Islet precursor cell (in vitro differentiated cells): ENCODE measurements at regions not wholly inside any gene's neighbourhood (a gene's known extent, or its start where the extent isn't known, plus 50 kb on each side); places are given as distances from the start of the nearest gene placed in this dataset.

ENCODE experiments used
- DNase-seq: peaks from one replicate; pipeline ENCODE4 v3.0.0-alpha.2; 2018

- no peak for DNase-seq
These were observed 49.7 kb downstream of the KLF12 start for GRCh38 chr13:74084375-74084935.

DNA sequence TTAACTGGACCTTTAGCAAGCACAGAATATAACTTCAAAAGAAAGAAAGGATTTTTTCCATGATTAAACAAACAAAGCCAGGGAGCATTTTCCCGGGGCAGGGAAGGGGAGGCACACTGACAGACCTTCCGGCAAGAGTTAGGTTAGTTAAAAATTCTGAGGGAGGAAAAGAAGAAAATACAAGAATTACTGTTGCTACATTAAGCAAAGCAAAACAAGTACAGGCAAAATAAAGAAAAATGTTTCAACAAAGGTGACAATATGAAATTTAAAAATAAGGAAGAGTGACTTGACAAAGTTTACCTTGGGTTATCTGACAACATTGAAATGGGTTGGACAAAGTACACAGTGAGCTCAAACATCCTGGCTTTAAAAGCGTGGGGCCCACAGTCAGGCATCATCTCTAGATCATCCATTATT lies 51.5 kb downstream of the KLF12 start:
- DNase-seq = no peak

GRCh38 chr13:74080762-74081161 lies 53.4 kb downstream of the KLF12 start:
- DNase-seq = no peak

GRCh38 chr13:74077792-74078191 lies 56.4 kb downstream of the KLF12 start:
- no peak for DNase-seq

DNA sequence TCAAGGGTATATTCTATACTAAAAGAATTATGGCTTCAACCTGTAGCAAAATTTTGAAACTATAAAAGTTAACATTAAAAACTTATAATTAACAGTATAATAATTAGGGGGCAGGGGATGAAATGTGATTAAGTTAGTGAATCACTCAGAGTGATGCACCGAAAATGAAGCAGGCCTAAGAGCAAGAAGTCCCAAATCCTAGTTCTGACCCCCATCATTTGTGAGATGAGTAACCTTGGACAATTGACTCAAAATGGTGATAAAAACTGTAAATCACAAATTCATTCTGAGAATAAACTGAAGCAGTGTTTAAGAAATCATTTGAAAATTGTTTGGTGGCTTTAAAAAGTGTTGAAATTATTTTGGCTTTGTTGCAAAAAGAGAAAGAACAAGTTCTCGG lies 56.8 kb downstream of the KLF12 start:
- no peak for DNase-seq

- DNase-seq = no peak
These were observed 59.5 kb downstream of the KLF12 start for GRCh38 chr13:74074723-74075122.

DNA sequence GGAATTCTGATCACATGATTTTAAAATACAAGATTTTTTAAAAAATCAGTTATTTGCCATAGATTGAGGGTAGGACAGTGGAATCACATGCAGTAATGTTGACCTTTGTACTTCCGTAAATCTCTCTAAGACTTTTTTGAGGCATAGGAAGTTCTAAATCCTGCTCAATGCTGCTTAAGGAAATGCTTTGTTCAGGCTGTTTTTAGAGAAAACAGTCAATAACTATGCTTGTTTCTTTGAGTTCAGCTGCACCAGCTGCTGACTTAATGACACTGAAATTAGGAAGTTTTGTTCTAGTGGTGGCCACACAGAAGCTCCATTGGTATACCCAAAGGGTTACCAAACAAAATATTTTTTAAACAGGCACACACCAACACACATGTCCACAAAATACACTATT lies 60.9 kb downstream of the KLF12 start:
- DNase-seq = no peak

- no peak for DNase-seq
These were observed 63.7 kb downstream of the KLF12 start for GRCh38 chr13:74070513-74070912.

DNA sequence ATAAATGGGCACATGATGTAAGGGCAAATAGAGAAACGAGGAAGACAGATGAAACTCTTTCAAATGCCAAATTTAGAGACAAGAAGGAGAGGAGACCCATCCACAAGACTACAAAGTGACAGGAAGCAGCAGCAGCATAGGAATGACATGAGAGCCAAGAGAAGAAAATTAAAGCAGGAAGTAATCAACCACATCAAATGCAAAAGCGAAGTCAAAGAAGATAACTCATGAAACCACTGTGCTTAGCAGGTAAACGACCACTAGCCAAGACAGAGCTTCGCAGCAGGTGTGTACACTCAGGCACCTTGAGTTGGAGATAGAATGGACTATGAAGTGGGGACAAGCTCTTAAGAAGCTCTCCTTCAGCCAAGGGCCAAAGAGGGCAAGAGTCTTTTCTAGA lies 64.1 kb downstream of the KLF12 start:
- no peak for DNase-seq

DNA sequence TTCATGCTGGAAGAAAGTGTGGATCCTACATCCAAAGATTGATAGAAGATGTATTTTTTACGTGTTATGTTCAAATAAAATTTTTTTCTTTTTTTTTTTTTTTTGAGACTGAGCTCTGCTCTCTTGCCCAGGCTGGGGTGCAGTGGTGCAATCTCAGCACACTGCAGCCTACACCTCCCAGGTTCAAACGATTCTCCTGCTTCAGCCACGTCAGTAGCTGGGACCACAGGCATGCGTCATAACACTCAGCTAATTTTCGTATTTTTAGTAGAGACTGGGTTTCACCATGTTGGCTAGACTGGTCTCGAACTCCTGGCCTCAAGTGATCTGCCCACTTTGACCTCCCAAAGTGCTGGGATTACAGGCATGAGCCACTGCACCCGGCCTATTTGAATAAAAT lies 65.7 kb downstream of the KLF12 start:
- DNase-seq = no peak

- DNase-seq = peak; percentile 72
These were observed 66.4 kb downstream of the KLF12 start for GRCh38 chr13:74067818-74068217.

GRCh38 chr13:74066937-74067336 lies 67.3 kb downstream of the KLF12 start:
- no peak for DNase-seq

- DNase-seq = no peak
These were observed 69.3 kb downstream of the KLF12 start for GRCh38 chr13:74064805-74065312.

- DNase-seq = no peak
These were observed 70.6 kb downstream of the KLF12 start for GRCh38 chr13:74063533-74064100.

- no peak for DNase-seq
These were observed 71.3 kb downstream of the KLF12 start for GRCh38 chr13:74062933-74063332.

DNA sequence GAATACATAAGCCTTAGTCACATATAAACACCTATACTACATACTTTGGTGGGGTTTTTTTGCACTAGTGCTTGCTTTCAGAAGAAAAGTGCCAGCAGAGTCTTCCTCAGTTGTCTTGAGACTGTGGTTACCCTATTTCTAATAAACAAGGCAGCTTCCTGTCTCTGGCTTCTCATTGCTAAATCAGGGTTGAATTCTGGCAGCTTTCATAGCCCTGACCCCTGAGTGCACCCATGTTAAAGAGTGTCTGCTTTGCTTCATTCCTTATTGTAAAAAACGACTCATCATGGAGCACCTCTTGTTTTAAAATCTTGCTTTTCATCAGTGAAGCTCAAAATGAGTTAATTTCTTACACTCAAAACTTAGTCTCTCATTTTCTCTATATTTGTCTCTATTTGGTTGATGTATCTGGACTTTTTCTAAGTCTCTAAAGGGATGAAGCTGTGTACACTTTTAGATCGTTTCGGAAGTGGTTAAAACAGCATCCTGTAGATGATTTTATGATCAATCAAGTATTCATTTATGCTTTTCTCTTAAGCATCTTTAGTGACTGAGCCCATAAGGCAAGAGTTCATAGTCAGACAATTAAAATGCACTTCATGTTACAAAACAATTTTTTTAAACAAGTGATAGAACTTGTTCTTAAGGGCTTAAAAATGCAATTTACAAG lies 72.1 kb downstream of the KLF12 start:
- no peak for DNase-seq

DNA sequence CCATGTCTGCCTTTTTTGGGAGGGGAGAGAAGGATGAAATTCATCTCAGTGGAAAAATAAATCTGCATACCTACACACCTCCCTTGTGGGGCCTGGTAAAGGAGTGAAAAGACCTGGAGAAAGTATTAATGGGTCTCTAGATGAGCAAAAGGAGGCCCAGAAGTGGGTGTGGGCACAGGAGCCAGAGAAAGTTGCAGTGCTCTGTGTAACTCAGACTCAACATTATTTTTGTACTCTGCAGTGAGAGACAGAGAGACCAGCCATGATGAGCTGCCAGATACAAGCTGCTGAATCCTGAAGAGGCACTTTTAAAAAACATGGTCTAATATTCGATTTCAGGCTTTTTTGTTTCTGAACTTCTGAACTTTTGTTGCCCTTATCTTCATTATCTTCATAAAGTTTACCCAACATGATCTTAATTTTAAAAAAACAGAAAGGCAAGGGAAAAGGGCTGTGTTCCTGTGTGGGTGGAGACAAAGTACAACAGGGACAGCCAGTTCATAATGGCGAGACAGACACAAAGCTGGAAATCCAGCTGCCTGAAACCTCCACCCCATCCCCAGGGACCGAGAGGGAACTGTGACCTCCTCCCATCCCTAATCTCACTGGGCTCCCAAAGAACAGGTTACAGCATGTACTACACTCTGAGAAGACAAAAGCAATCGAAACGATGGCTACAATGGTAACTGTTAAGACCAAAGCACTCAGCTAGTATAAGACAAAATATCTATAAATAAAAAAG lies 77.2 kb downstream of the KLF12 start:
- DNase-seq = no peak

- DNase-seq = no peak
These were observed 81.7 kb downstream of the KLF12 start for GRCh38 chr13:74052402-74052928.

DNA sequence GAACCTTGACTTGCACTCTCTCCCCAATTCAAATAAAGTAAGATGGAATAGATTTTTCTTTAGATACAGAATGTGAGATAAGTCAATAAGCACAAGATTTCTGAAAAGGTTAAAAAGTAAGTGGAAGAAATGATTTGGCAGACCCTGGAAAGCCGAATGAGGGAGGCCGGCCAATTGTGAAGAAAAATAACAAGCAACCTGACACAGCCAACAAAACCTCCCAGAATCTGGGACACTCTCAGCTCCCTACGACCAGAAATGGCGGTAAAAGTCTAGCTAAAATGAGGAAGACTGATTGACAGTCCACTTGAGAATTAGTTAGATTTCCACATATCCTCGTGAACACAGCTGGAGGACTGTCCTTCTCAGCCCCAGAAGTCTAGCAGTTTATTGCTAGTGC lies 85.4 kb downstream of the KLF12 start:
- DNase-seq = no peak

GRCh38 chr13:74047931-74048600 lies 86.1 kb downstream of the KLF12 start:
- peak; percentile 79 for DNase-seq

- no peak for DNase-seq
These were observed 87.8 kb downstream of the KLF12 start for GRCh38 chr13:74046431-74046830.

GRCh38 chr13:74045583-74045982 lies 88.6 kb downstream of the KLF12 start:
- DNase-seq = no peak

GRCh38 chr13:74043237-74043636 lies 91.0 kb downstream of the KLF12 start:
- no peak for DNase-seq
